Upper lobe of left lung (tissue), 4 donors: ENCODE measurements at regions not wholly inside any gene's neighbourhood (a gene's known extent, or its start where the extent isn't known, plus 50 kb on each side); places are given as distances from the start of the nearest gene placed in this dataset.

ENCODE experiments used
- CTCF ChIP-seq, 6 experiments: fragments of 450-650 bp in 4 of 6; fragments of 200-600 bp in 2 of 6; sonication (generic) in 2 of 6; IDR thresholded peaks; one replicate each; pipeline ENCODE4 v1.5.1; 2016 to 2019; ENCODE audit warnings: antibody characterized with exemption in 6 of 6
- EP300 ChIP-seq, 4 donors: sonication (generic); formaldehyde crosslinking; IDR thresholded peaks; one replicate each; pipeline ENCODE4 v1.5.1; 2017; ENCODE audit warnings: antibody characterized with exemption in 4 of 4, control low read depth in 2 of 4
- POLR2A ChIP-seq, 4 donors: fragments of 450-650 bp; IDR thresholded peaks; one replicate each; pipeline ENCODE4 v1.5.1; 2016 to 2017; ENCODE audit warnings: antibody characterized with exemption in 4 of 4, mild to moderate bottlenecking in 2 of 4
- POLR2AphosphoS5 ChIP-seq, 2 donors: sonication (generic); formaldehyde crosslinking; IDR thresholded peaks; one replicate each; pipeline ENCODE4 v1.5.1; 2017; ENCODE audit warnings: antibody characterized with exemption in 2 of 2

- no peak for TF ChIP-seq POLR2AphosphoS5 (IDR thresholded peaks at IDR 0.05)
- TF ChIP-seq CTCF (IDR thresholded peaks at IDR 0.05), result no peak
- no peak for TF ChIP-seq POLR2A (IDR thresholded peaks at IDR 0.05)
- no peak for TF ChIP-seq EP300 (IDR thresholded peaks at IDR 0.05)
Observed at GRCh38 chr13:34512817-34513216, 429.3 kb upstream of the NBEA start.
